HG02970 (cell line): ENCODE measurements at regions not wholly inside any gene's neighbourhood (a gene's known extent, or its start where the extent isn't known, plus 50 kb on each side); places are given as distances from the start of the nearest gene placed in this dataset.
"Not testable (repeated sequence)": the region's sequence is repeated elsewhere in the genome, so short reads cannot be mapped to it uniquely, and the experiment has no call there.

Experiments used
- ATAC-seq: cut with Tn5 transposase; IDR thresholded peaks from one replicate; pipeline ENCODE4 v1.9.1; 2021; ENCODE audit warnings: mild to moderate bottlenecking, moderate library complexity, moderate number of reproducible peaks; ENCODE audit not compliant: unreplicated experiment, low FRiP score

- no peak for ATAC-seq
These were observed 1234.6 kb upstream of the CHAC2 start for GRCh38 chr2:52532956-52533355.

GRCh38 chr2:52526735-52527134 is 1240.9 kb upstream of the CHAC2 start:
- no peak for ATAC-seq

GRCh38 chr2:52520644-52521043 is 1247.0 kb upstream of the CHAC2 start:
- no peak for ATAC-seq

- no peak for ATAC-seq
These were observed 1248.9 kb upstream of the CHAC2 start for GRCh38 chr2:52518678-52519077.

GRCh38 chr2:52512760-52513159 is 1254.8 kb upstream of the CHAC2 start:
- no peak for ATAC-seq

GRCh38 chr2:52510432-52510831 is 1257.2 kb upstream of the CHAC2 start:
- no peak for ATAC-seq

- ATAC-seq, result no peak
These were observed 1265.1 kb upstream of the CHAC2 start for GRCh38 chr2:52502476-52502860.

GRCh38 chr2:52501715-52502475 is 1265.7 kb upstream of the CHAC2 start:
- no peak for ATAC-seq

- no peak for ATAC-seq
These were observed 1267.0 kb upstream of the CHAC2 start for GRCh38 chr2:52500561-52500960.

GRCh38 chr2:52498077-52498750 is 1269.4 kb upstream of the CHAC2 start:
- no peak for ATAC-seq

GRCh38 chr2:52495816-52496215 is 1271.8 kb upstream of the CHAC2 start:
- ATAC-seq, result no peak

- no peak for ATAC-seq
These were observed 1290.4 kb upstream of the CHAC2 start for GRCh38 chr2:52477166-52477565.

- ATAC-seq, result no peak
These were observed 1292.0 kb upstream of the CHAC2 start for GRCh38 chr2:52475590-52475989.

GRCh38 chr2:52474091-52474490 is 1293.5 kb upstream of the CHAC2 start:
- no peak for ATAC-seq

- ATAC-seq, result no peak
These were observed 1294.1 kb upstream of the CHAC2 start for GRCh38 chr2:52473526-52473925.

- ATAC-seq, result not testable (repeated sequence)
These were observed 1297.1 kb upstream of the CHAC2 start for GRCh38 chr2:52470457-52470856.

GRCh38 chr2:52467189-52467588 is 1300.4 kb upstream of the CHAC2 start:
- no peak for ATAC-seq

- ATAC-seq, result no peak
These were observed 1302.3 kb upstream of the CHAC2 start for GRCh38 chr2:52465287-52465686.

GRCh38 chr2:52463457-52463856 is 1304.1 kb upstream of the CHAC2 start:
- ATAC-seq, result no peak

- no peak for ATAC-seq
These were observed 1310.8 kb upstream of the CHAC2 start for GRCh38 chr2:52456561-52457377.

GRCh38 chr2:52454962-52455361 is 1312.6 kb upstream of the CHAC2 start:
- ATAC-seq, result no peak
